OCI-LY7 (cell line): ENCODE measurements at regions not wholly inside any gene's neighbourhood (a gene's known extent, or its start where the extent isn't known, plus 50 kb on each side); places are given as distances from the start of the nearest gene placed in this dataset.

Experiments used
- BruUV-seq: library from RNA; stranded (reverse); fragments of 400-500 nt; replicated peaks from 2 replicates; lab custom pipeline; 2021; lab: Mats Ljungman, UMichigan
- CTCF ChIA-PET: fragments of 300-600 bp; sonication (Branson Sonifier 250); formaldehyde crosslinking; loops from one replicate; lab custom pipeline; 2022; ENCODE audit warnings: antibody characterized with exemption; ENCODE audit not compliant: unreplicated experiment; lab: Charles Lee
- POLR2A ChIA-PET: fragments of 300-600 bp; sonication (Branson Sonifier 250); formaldehyde crosslinking; loops from one replicate; lab custom pipeline; 2022; ENCODE audit warnings: antibody characterized with exemption; lab: Charles Lee
- DNase-seq: peaks from one replicate; pipeline ENCODE4 v3.0.0-alpha.2; 2015; ENCODE audit warnings: low spot score
- H2AFZ ChIP-seq: fragments of 200-600 bp; sonication (generic), shearing (Covaris generic); 2 replicates; pipeline ENCODE4 v1.6.1; 2014; ENCODE audit warnings: mild to moderate bottlenecking, antibody characterized with exemption, low read length, moderate library complexity
- H3K27ac ChIP-seq: fragments of 200-600 bp; sonication (generic); 2 replicates; pipeline ENCODE4 v1.5.1; 2014; ENCODE audit warnings: mixed run types, low read depth, mild to moderate bottlenecking, moderate library complexity, low read length, inconsistent platforms; ENCODE audit not compliant: poor library complexity, severe bottlenecking
- H3K36me3 ChIP-seq: fragments of 200-600 bp; sonication (generic); 2 replicates; pipeline ENCODE4 v1.6.1; 2014; ENCODE audit warnings: mild to moderate bottlenecking, antibody characterized with exemption, low read length, moderate library complexity, mixed read lengths; ENCODE audit not compliant: insufficient read depth
- H3K4me1 ChIP-seq: fragments of 200-600 bp; sonication (generic); 2 replicates; pipeline ENCODE4 v1.5.1; 2014; ENCODE audit warnings: mild to moderate bottlenecking, low read length; ENCODE audit not compliant: insufficient read depth, poor library complexity, severe bottlenecking
- H3K4me2 ChIP-seq: fragments of 200-600 bp; sonication (generic); 2 replicates; pipeline ENCODE4 v1.6.1; 2014; ENCODE audit warnings: mild to moderate bottlenecking, low read length
- H3K4me3 ChIP-seq: fragments of 200-600 bp; sonication (generic); 2 replicates; pipeline ENCODE4 v1.5.1; 2014; ENCODE audit warnings: mild to moderate bottlenecking, low read depth, low read length; ENCODE audit not compliant: poor library complexity, severe bottlenecking
- H3K79me2 ChIP-seq: fragments of 200-600 bp; sonication (generic); 2 replicates; pipeline ENCODE4 v1.6.1; 2016; ENCODE audit warnings: low read depth, mild to moderate bottlenecking, low read length, moderate library complexity, mixed read lengths; ENCODE audit not compliant: insufficient read depth
- H3K9me2 ChIP-seq: fragments of 200-600 bp; sonication (generic); 2 replicates; pipeline ENCODE4 v1.6.1; 2016; ENCODE audit warnings: mild to moderate bottlenecking, low read length, mixed read lengths; ENCODE audit not compliant: insufficient read depth
- H3K9me3 ChIP-seq: fragments of 200-600 bp; sonication (generic); 2 replicates; pipeline ENCODE4 v1.6.1; 2014; ENCODE audit warnings: mild to moderate bottlenecking, mixed run types, low read length, mixed read lengths
- H4K20me1 ChIP-seq: fragments of 200-600 bp; sonication (generic); 2 replicates; pipeline ENCODE4 v1.6.1; 2014; ENCODE audit warnings: mild to moderate bottlenecking, antibody characterized with exemption, low read length, moderate library complexity, mixed read lengths; ENCODE audit not compliant: insufficient read depth
- CTCF ChIP-seq: fragments of 200-600 bp; sonication (generic); conservative IDR thresholded peaks from 2 replicates; pipeline ENCODE4 v1.5.1; 2014; ENCODE audit warnings: mild to moderate bottlenecking, antibody characterized with exemption, low read length, moderate library complexity, mixed read lengths
- EZH2phosphoT487 ChIP-seq: fragments of 200-600 bp; sonication (generic); IDR thresholded peaks from 2 replicates; pipeline ENCODE4 v1.6.1; 2018; ENCODE audit warnings: low read depth, borderline replicate concordance, mild to moderate bottlenecking, mixed run types, antibody characterized with exemption, low read length, moderate library complexity, mixed read lengths
- intact Hi-C: fragments of 100-400 bp; cut with micrococcal nuclease; formaldehyde crosslinking; loops from one replicate; pipeline ENCODE4 v1.10.0; 2022; ENCODE audit not compliant: unreplicated experiment

- no peaks in the 10 kb centered on the region for H3K36me3 ChIP-seq
- no peaks in the 10 kb centered on the region for H4K20me1 ChIP-seq
- no peak for TF ChIP-seq EZH2phosphoT487
- TF ChIP-seq CTCF: no peak
- H3K4me3 ChIP-seq: no peak overlapping the region
- H3K4me2 ChIP-seq: no peak overlapping the region
- POLR2A ChIA-PET: no interaction called here
- DNase-seq: no peak
- H3K9me2 ChIP-seq: no peaks in the 10 kb centered on the region
- H3K9me3 ChIP-seq: no peaks in the 10 kb centered on the region
- H3K4me1 ChIP-seq: no peaks in the 10 kb centered on the region
- BruUV-seq: no TSS peak
- H3K79me2 ChIP-seq: no peaks in the 10 kb centered on the region
- CTCF ChIA-PET: interaction anchor here (0.6 kb wide), 1 partner anchor 104 kb away, joined by 3 read pairs; no protein-coding TSS in a partner anchor
- intact Hi-C loops: no loop called here
- no peak overlapping the region for H3K27ac ChIP-seq
- no peak overlapping the region for H2AFZ ChIP-seq
Observed at GRCh38 chr22:27296091-27296675, 505.4 kb downstream of the MN1 start.

- no peak overlapping the region for H3K4me2 ChIP-seq
- no peaks in the 10 kb centered on the region for H3K9me3 ChIP-seq
- H3K9me2 ChIP-seq: no peaks in the 10 kb centered on the region
- H3K4me1 ChIP-seq: no peaks in the 10 kb centered on the region
- H3K27ac ChIP-seq: no peak overlapping the region
- no TSS peak for BruUV-seq
- ChIA-PET CTCF (interaction anchor here (0.6 kb wide), 1 partner anchor 105 kb away, joined by 3 read pairs; no protein-coding TSS in a partner anchor), POLR2A (no interaction called here)
- H3K4me3 ChIP-seq: no peak overlapping the region
- H3K79me2 ChIP-seq: no peaks in the 10 kb centered on the region
- DNase-seq: no peak
- no peaks in the 10 kb centered on the region for H4K20me1 ChIP-seq
- intact Hi-C loops: no loop called here
- TF ChIP-seq EZH2phosphoT487: no peak
- TF ChIP-seq CTCF: no peak
- H2AFZ ChIP-seq: no peak overlapping the region
- no peaks in the 10 kb centered on the region for H3K36me3 ChIP-seq
Observed at GRCh38 chr22:27297125-27297524, 504.4 kb downstream of the MN1 start.

GRCh38 chr22:27298332-27298731, 503.2 kb downstream of the MN1 start:
- Histone ChIP-seq H4K20me1 (no peaks in the 10 kb centered on the region), H3K4me3 (no peak overlapping the region), H3K79me2 (no peaks in the 10 kb centered on the region), H3K9me3 (no peaks in the 10 kb centered on the region), H3K4me1 (no peaks in the 10 kb centered on the region), H3K4me2 (no peak overlapping the region), H2AFZ (no peak overlapping the region), H3K9me2 (no peaks in the 10 kb centered on the region), H3K27ac (no peak overlapping the region), H3K36me3 (no peaks in the 10 kb centered on the region)
- intact Hi-C loops: no loop called here
- DNase-seq: no peak
- BruUV-seq: no TSS peak
- TF ChIP-seq CTCF: no peak
- no peak for TF ChIP-seq EZH2phosphoT487
- ChIA-PET CTCF (no interaction called here), POLR2A (no interaction called here)
